Mesenteric fat pad (tissue), 1 donor: ENCODE measurements at regions not wholly inside any gene's neighbourhood (a gene's known extent, or its start where the extent isn't known, plus 50 kb on each side); places are given as distances from the start of the nearest gene placed in this dataset.

ENCODE experiments used
- DNase-seq: peaks from one replicate; pipeline ENCODE4 v3.0.0-alpha.2; 2020; ENCODE audit warnings: low spot score
- donor health status: DM: yes; HTN: yes; CAD: no.

- no peak for DNase-seq
Measured at GRCh38 chr2:6449343-6449742, 416.4 kb downstream of the CMPK2 start.

- DNase-seq = no peak
Measured at GRCh38 chr2:6452702-6453481, 412.8 kb downstream of the CMPK2 start.

- DNase-seq = no peak
Measured at GRCh38 chr2:6454286-6454990, 411.3 kb downstream of the CMPK2 start.

GRCh38 chr2:6459138-6459537 is 406.6 kb downstream of the CMPK2 start:
- no peak for DNase-seq

GRCh38 chr2:6470518-6470917 is 395.2 kb downstream of the CMPK2 start:
- no peak for DNase-seq

- DNase-seq = no peak
Measured at GRCh38 chr2:6471419-6471818, 394.3 kb downstream of the CMPK2 start.

GRCh38 chr2:6474161-6475140 is 391.3 kb downstream of the CMPK2 start:
- DNase-seq = no peak

- DNase-seq = no peak
Measured at GRCh38 chr2:6475155-6475940, 390.4 kb downstream of the CMPK2 start.

GRCh38 chr2:6480514-6480913 is 385.2 kb downstream of the CMPK2 start:
- DNase-seq = no peak

GRCh38 chr2:6482256-6482655 is 383.5 kb downstream of the CMPK2 start:
- no peak for DNase-seq

GRCh38 chr2:6487765-6488164 is 377.9 kb downstream of the CMPK2 start:
- DNase-seq = no peak

GRCh38 chr2:6492573-6492972 is 373.1 kb downstream of the CMPK2 start:
- DNase-seq = no peak

GRCh38 chr2:6493266-6493665 is 372.4 kb downstream of the CMPK2 start:
- DNase-seq = no peak

- DNase-seq = no peak
Measured at GRCh38 chr2:6493669-6494068, 372.0 kb downstream of the CMPK2 start.

GRCh38 chr2:6495466-6495865 is 370.2 kb downstream of the CMPK2 start:
- no peak for DNase-seq

GRCh38 chr2:6496376-6496775 is 369.3 kb downstream of the CMPK2 start:
- DNase-seq = no peak

GRCh38 chr2:6497048-6497447 is 368.7 kb downstream of the CMPK2 start:
- DNase-seq = no peak

- no peak for DNase-seq
Measured at GRCh38 chr2:6498841-6499240, 366.9 kb downstream of the CMPK2 start.

- DNase-seq = no peak
Measured at GRCh38 chr2:6499691-6500090, 366.0 kb downstream of the CMPK2 start.

GRCh38 chr2:6506361-6506794 is 359.3 kb downstream of the CMPK2 start:
- no peak for DNase-seq

GRCh38 chr2:6506859-6507258 is 358.8 kb downstream of the CMPK2 start:
- DNase-seq = no peak
